DND-41 (cell line): ENCODE measurements at regions not wholly inside any gene's neighbourhood (a gene's known extent, or its start where the extent isn't known, plus 50 kb on each side); places are given as distances from the start of the nearest gene placed in this dataset.

Experiments
- ATAC-seq: fragments of 200-7000 bp; cut with Tn5 transposase; 3 replicates; pipeline ENCODE4 v1.9.1; 2021; ENCODE audit warnings: low read depth; ENCODE audit not compliant: insufficient read depth
- DNase-seq: peaks from one replicate; pipeline ENCODE4 v3.0.0-alpha.2; 2020
- H2AFZ ChIP-seq: 2 replicates; pipeline ENCODE4 v1.6.0; 2012; ENCODE audit warnings: low read depth, low read length
- H3K27ac ChIP-seq: 2 replicates; pipeline ENCODE4 v1.5.1; 2012; ENCODE audit warnings: low read length, inconsistent platforms
- H3K27me3 ChIP-seq: fragments of 200-600 bp; sonication (generic); 2 replicates; pipeline ENCODE4 v1.6.0; 2012; ENCODE audit warnings: low read length, mild to moderate bottlenecking, inconsistent platforms; ENCODE audit not compliant: insufficient read depth, poor library complexity
- H3K36me3 ChIP-seq: 2 replicates; pipeline ENCODE4 v1.5.1; 2012; ENCODE audit warnings: low read length, inconsistent platforms; ENCODE audit not compliant: insufficient read depth
- H3K4me1 ChIP-seq: 2 replicates; pipeline ENCODE4 v1.5.1; 2012; ENCODE audit warnings: mild to moderate bottlenecking, low read length; ENCODE audit not compliant: insufficient read depth
- H3K4me2 ChIP-seq: 2 replicates; pipeline ENCODE4 v1.6.0; 2012; ENCODE audit warnings: mild to moderate bottlenecking, moderate library complexity, low read length, inconsistent platforms; ENCODE audit not compliant: insufficient read depth
- H3K4me3 ChIP-seq, 2 experiments: fragments of 200-600 bp in 1 of 2; shearing (Covaris generic) in 1 of 2; 2 replicates each; pipeline ENCODE4 v1.5.1; 2012 to 2016; ENCODE audit warnings: inconsistent platforms in 2 of 2, low read length in 2 of 2, mild to moderate bottlenecking in 2 of 2, low read depth in 1 of 2, moderate library complexity in 1 of 2
- H3K79me2 ChIP-seq: 2 replicates; pipeline ENCODE4 v1.6.0; 2012; ENCODE audit warnings: low read length, inconsistent platforms; ENCODE audit not compliant: insufficient read depth
- H3K9ac ChIP-seq: 2 replicates; pipeline ENCODE4 v1.6.0; 2012; ENCODE audit warnings: low read depth, mild to moderate bottlenecking, inconsistent platforms, low read length, moderate library complexity
- H3K9me3 ChIP-seq: 2 replicates; pipeline ENCODE4 v1.5.1; 2012; ENCODE audit warnings: low read length, moderate library complexity, mild to moderate bottlenecking, inconsistent platforms; ENCODE audit not compliant: insufficient read depth, severe bottlenecking
- H4K20me1 ChIP-seq: 2 replicates; pipeline ENCODE4 v1.6.0; 2012; ENCODE audit warnings: low read length; ENCODE audit not compliant: insufficient read depth
- EZH2 ChIP-seq: IDR thresholded peaks from 3 replicates; pipeline ENCODE4 v1.6.1; 2012; ENCODE audit warnings: borderline replicate concordance, low read depth, mild to moderate bottlenecking, moderate library complexity, low read length, inconsistent platforms; ENCODE audit not compliant: severe bottlenecking
- TF ChIP-seq, protein P1 (sequence below): IDR thresholded peaks from 2 replicates; pipeline ENCODE4 v1.5.1; 2012; ENCODE audit warnings: borderline replicate concordance, low read length, moderate library complexity, mild to moderate bottlenecking; ENCODE audit not compliant: poor library complexity, severe bottlenecking; ENCODE audit errors: extremely low read depth

DNA sequence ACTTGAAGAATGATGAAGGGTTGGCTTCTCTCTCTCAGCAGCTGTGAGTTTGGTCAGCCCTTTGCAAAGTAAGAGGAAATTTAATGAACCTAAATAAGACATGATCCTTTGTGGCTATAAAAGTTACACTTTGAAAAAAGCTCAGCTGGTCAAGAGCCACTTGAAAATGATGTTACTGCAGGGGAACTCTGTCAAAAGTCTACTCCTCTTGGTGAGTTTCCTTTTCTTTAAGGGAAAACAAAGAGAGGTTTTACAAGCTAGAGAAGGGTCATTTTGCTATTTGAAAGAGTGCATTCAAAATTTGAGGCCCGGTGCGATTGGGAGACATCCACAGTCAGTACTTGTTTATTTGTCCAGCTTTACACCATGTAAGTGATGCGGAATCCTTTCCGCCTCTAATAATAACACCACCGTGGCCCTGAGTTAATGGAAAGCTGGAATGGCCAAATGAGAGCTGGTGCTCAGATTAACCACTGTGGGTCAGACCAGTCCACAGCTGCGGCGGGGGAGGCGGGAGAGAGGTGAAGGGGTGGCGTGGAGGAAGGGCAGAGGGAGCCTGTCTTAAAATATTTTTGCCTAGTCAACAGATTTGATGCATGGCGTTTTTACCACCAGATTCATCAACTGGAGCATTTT is 404.0 kb downstream of the TLE4 start:
- H3K9ac ChIP-seq = no peak overlapping the region

DNA sequence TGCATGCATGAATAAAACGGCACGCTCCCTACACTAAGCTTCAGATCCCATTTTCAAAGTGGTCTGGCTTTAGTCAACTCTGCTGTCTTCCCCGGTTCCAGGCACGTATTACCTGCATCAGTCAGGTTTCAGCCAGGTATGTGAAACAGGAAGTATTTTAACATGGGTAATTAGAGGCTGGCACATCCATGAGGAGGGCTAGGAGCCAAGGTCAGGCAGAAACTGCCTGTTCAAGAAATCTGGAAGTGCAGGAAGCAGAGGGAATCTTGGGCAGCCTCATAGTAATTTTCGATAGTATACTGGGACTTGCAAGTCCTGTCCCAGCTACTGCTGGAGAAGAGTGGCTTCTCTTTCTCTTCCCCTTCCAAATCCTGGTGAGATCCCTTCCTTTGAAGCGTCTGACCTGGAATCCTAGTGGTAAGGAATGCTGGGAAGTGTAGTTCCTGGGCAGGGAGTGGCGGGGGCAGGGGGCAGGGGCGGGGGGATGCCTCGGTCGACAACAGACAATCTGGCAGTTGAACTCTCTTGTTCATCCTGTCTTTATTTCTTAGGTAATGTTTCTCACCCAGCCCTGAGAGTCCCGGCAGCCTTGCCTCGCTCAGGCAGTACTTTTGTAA is 403.1 kb downstream of the TLE4 start:
- DNase-seq = no peak

More for the DNA sequence above, 404.0 kb downstream of the TLE4 start:
- Histone ChIP-seq H3K4me1 (no peaks in the 10 kb centered on the region), H3K79me2 (no peaks in the 10 kb centered on the region), H3K27me3 (no peaks in the 10 kb centered on the region), H4K20me1 (no peaks in the 10 kb centered on the region), H3K4me3 (no peak overlapping the region), H3K27ac (no peak overlapping the region), H3K4me2 (no peak overlapping the region), H3K36me3 (no peaks in the 10 kb centered on the region), H3K9me3 (no peaks in the 10 kb centered on the region), H2AFZ (no peak overlapping the region)
- ATAC-seq = no peak
- no peak for DNase-seq
- TF ChIP-seq EZH2 = no peak
- TF ChIP-seq, protein P1, sequence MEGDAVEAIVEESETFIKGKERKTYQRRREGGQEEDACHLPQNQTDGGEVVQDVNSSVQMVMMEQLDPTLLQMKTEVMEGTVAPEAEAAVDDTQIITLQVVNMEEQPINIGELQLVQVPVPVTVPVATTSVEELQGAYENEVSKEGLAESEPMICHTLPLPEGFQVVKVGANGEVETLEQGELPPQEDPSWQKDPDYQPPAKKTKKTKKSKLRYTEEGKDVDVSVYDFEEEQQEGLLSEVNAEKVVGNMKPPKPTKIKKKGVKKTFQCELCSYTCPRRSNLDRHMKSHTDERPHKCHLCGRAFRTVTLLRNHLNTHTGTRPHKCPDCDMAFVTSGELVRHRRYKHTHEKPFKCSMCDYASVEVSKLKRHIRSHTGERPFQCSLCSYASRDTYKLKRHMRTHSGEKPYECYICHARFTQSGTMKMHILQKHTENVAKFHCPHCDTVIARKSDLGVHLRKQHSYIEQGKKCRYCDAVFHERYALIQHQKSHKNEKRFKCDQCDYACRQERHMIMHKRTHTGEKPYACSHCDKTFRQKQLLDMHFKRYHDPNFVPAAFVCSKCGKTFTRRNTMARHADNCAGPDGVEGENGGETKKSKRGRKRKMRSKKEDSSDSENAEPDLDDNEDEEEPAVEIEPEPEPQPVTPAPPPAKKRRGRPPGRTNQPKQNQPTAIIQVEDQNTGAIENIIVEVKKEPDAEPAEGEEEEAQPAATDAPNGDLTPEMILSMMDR = no peak

DNA sequence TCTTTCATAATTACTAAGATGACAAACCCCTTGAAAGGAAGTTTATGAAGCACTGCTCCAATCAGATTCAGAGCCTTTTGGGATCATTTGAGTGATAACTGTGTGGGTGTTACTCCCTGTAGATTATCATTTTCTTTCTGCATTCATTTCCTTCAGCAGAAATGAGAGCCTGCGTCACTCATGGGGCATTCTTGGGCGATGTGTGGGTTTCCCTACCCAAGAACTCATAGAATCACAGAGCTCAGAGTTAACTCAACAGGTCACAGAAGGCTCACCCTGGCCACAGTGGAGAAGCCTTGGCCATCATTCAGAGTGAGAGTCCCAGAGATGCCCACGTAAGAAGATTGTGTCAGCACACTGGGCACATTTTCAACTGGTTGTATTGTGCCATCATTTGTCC is 401.9 kb downstream of the TLE4 start:
- TF ChIP-seq, protein P1 = no peak
- no peak for TF ChIP-seq EZH2
- no peak for ATAC-seq
- H3K9ac ChIP-seq = no peak overlapping the region
- no peak for DNase-seq
- no peak overlapping the region for H3K4me3 ChIP-seq
- H2AFZ ChIP-seq = no peak overlapping the region
- no peak overlapping the region for H3K27ac ChIP-seq
- no peaks in the 10 kb centered on the region for H3K27me3 ChIP-seq
- no peak overlapping the region for H3K4me2 ChIP-seq
- H3K9me3 ChIP-seq = no peaks in the 10 kb centered on the region
- no peaks in the 10 kb centered on the region for H3K79me2 ChIP-seq
- no peaks in the 10 kb centered on the region for H4K20me1 ChIP-seq
- H3K36me3 ChIP-seq = no peaks in the 10 kb centered on the region
- H3K4me1 ChIP-seq = no peaks in the 10 kb centered on the region

More for the DNA sequence above, 403.1 kb downstream of the TLE4 start:
- H3K9ac ChIP-seq = no peak overlapping the region
- H3K27me3 ChIP-seq = no peaks in the 10 kb centered on the region
- H3K36me3 ChIP-seq = no peaks in the 10 kb centered on the region
- H3K4me1 ChIP-seq = no peaks in the 10 kb centered on the region
- no peak overlapping the region for H3K27ac ChIP-seq
- no peak overlapping the region for H3K4me2 ChIP-seq
- TF ChIP-seq, protein P1 = no peak
- no peak for TF ChIP-seq EZH2
- H3K9me3 ChIP-seq = no peaks in the 10 kb centered on the region
- no peaks in the 10 kb centered on the region for H3K79me2 ChIP-seq
- no peak for ATAC-seq
- H4K20me1 ChIP-seq = no peaks in the 10 kb centered on the region
- H3K4me3 ChIP-seq = no peak overlapping the region
- H2AFZ ChIP-seq = no peak overlapping the region
